ENCODE measurements at regions not wholly inside any gene's neighbourhood (a gene's known extent, or its start where the extent isn't known, plus 50 kb on each side); places are given as distances from the start of the nearest gene placed in this dataset.

GRCh38 chr6:14455427-14455826, 337.9 kb downstream of the CD83 start:
- TF ChIP-seq POLR2A (IDR thresholded peaks at IDR 0.05) (no peak), CTCF (IDR thresholded peaks at IDR 0.05) (no peak), EP300 (IDR thresholded peaks at IDR 0.05) (no peak), POLR2AphosphoS5 (IDR thresholded peaks at IDR 0.05) (no peak)

Measured in upper lobe of left lung (tissue), 4 donors.